Adrenal gland (tissue), 9 donors: ENCODE measurements at regions not wholly inside any gene's neighbourhood (a gene's known extent, or its start where the extent isn't known, plus 50 kb on each side); places are given as distances from the start of the nearest gene placed in this dataset.

Source experiments
- DNase-seq, 7 donors: peaks; one replicate each; pipeline ENCODE4 v3.0.0-alpha.2; 2019 to 2020
- H3K27ac ChIP-seq, 5 donors: fragments of 200-600 bp; sonication (generic) in 4 of 5; 1 replicate in 3 of 5; 2 replicates in 2 of 5; pipeline versions ENCODE4 v1.5.1 to v1.8.0; 2016 to 2020; ENCODE audit warnings: mild to moderate bottlenecking in 1 of 5
- H3K27me3 ChIP-seq: fragments of 200-600 bp; 2 replicates; pipeline ENCODE4 v1.8.0; 2021
- H3K36me3 ChIP-seq, 2 donors: fragments of 200-600 bp; replicated peaks in 1 of 2; 1 replicate in 1 of 2; 2 replicates in 1 of 2; pipeline versions ENCODE4 v1.5.1 to v1.8.0; 2018 to 2022
- H3K4me1 ChIP-seq, 2 donors: fragments of 200-600 bp; replicated peaks in 1 of 2; 1 replicate in 1 of 2; 2 replicates in 1 of 2; pipeline versions ENCODE4 v1.5.1 to v1.8.0; 2018 to 2021
- H3K4me3 ChIP-seq, 4 donors: fragments of 200-600 bp; sonication (generic) in 3 of 4; one replicate each; pipeline ENCODE4 v1.5.1; 2016 to 2018
- H3K9me3 ChIP-seq, 3 donors: fragments of 200-600 bp; sonication (generic) in 1 of 3; replicated peaks in 1 of 3; 1 replicate in 2 of 3; 2 replicates in 1 of 3; pipeline versions ENCODE4 v1.5.1 to v1.8.0; 2016 to 2021
- CTCF ChIP-seq, 6 experiments: fragments of 450-650 bp in 4 of 6; fragments of 200-600 bp in 2 of 6; sonication (generic) in 1 of 6; IDR thresholded peaks; 1 replicate in 5 of 6; 2 replicates in 1 of 6; pipeline versions ENCODE4 v1.5.1 to v1.8.0; 2016 to 2021; ENCODE audit warnings: antibody characterized with exemption in 6 of 6, mild to moderate bottlenecking in 2 of 6, moderate library complexity in 1 of 6
- POLR2A ChIP-seq, 2 donors: fragments of 450-650 bp; IDR thresholded peaks; one replicate each; pipeline ENCODE4 v1.6.1; 2017; ENCODE audit warnings: antibody characterized with exemption in 2 of 2, mild to moderate bottlenecking in 2 of 2, moderate library complexity in 1 of 2
- WGBS, 4 donors: extraction: QIAGEN DNeasy Blood & Tissue Kit in 2 of 4; methylation state at CpG; one replicate each; pipeline versions ENCODE4 v1.1.5 to v1.1.7; 2013 to 2017; 5-methylcytosine and 5-hydroxymethylcytosine counted together
- intact Hi-C, 2 donors: fragments of 100-400 bp; cut with DNase I; formaldehyde crosslinking; loops; one replicate each; pipeline versions ENCODE4 v1.14.1 to v1.15.0; 2022 to 2023
- donor health status: healthy with polysubstance abuse.
- donor health status: Bipolar disorder and iron deficiency.
- donor health status: DM: yes; HTN: yes; CAD: no.
- donor health status: DM: no; HTN: no; CAD: no.
- donor health status: DM: no; HTN: no; CAD: no.

GRCh38 chr3:13219077-13219901 lies 146.1 kb upstream of the IQSEC1 start:
- Histone ChIP-seq H3K36me3 (no peaks in the 10 kb centered on the region), H3K4me3 (no peak overlapping the region), H3K4me1 (peaks cover 0 to 8% of the 10 kb centered on the region in 2 donors), H3K27ac (no peak overlapping the region), H3K27me3 (no peaks in the 10 kb centered on the region), H3K9me3 (no peaks in the 10 kb centered on the region)
- DNase-seq = peak in 1 of 7 donors; percentile 28
- 84 to 89% (median 87%) methylated on average over 13 to 20 of the region's 20 CpGs for WGBS, 4 donors
- TF ChIP-seq POLR2A (IDR thresholded peaks at IDR 0.05) (no peak), CTCF (IDR thresholded peaks at IDR 0.05) (no peak)
- intact Hi-C loops = no loop called here

GRCh38 chr3:13218541-13218908 lies 145.3 kb upstream of the IQSEC1 start:
- H3K27ac ChIP-seq = no peak overlapping the region
- peaks cover 0 to 2% of the 10 kb centered on the region in 2 donors for H3K4me1 ChIP-seq
- no peaks in the 10 kb centered on the region for H3K27me3 ChIP-seq
- intact Hi-C loops = no loop called here
- no peak for DNase-seq
- H3K36me3 ChIP-seq = no peaks in the 10 kb centered on the region
- TF ChIP-seq POLR2A (IDR thresholded peaks at IDR 0.05) = no peak
- no peak for TF ChIP-seq CTCF (IDR thresholded peaks at IDR 0.05)
- WGBS, 4 donors = 79 to 92% (median 86%) methylated on average over 4 of the region's 4 CpGs
- H3K9me3 ChIP-seq = no peaks in the 10 kb centered on the region
- no peak overlapping the region for H3K4me3 ChIP-seq

- Histone ChIP-seq H3K27me3 (no peaks in the 10 kb centered on the region), H3K27ac (no peak overlapping the region), H3K36me3 (no peaks in the 10 kb centered on the region), H3K4me1 (no peaks in the 10 kb centered on the region), H3K9me3 (no peaks in the 10 kb centered on the region), H3K4me3 (no peak overlapping the region)
- 77 to 82% (median 81%) methylated on average over 7 to 9 of the region's 9 CpGs for WGBS, 4 donors
- intact Hi-C loops = no loop called here
- no peak for DNase-seq
- TF ChIP-seq CTCF (IDR thresholded peaks at IDR 0.05) = no peak
- no peak for TF ChIP-seq POLR2A (IDR thresholded peaks at IDR 0.05)
Measured at GRCh38 chr3:13217736-13218540, 144.7 kb upstream of the IQSEC1 start.

GRCh38 chr3:13217253-13217652 lies 144.0 kb upstream of the IQSEC1 start:
- H3K27me3 ChIP-seq = no peaks in the 10 kb centered on the region
- H3K9me3 ChIP-seq = no peaks in the 10 kb centered on the region
- H3K4me1 ChIP-seq = no peaks in the 10 kb centered on the region
- intact Hi-C loops = no loop called here
- H3K36me3 ChIP-seq = no peaks in the 10 kb centered on the region
- no peak overlapping the region for H3K27ac ChIP-seq
- TF ChIP-seq CTCF (IDR thresholded peaks at IDR 0.05) = no peak
- TF ChIP-seq POLR2A (IDR thresholded peaks at IDR 0.05) = no peak
- 77 to 88% (median 83%) methylated on average over 2 of the region's 2 CpGs for WGBS, 4 donors
- no peak overlapping the region for H3K4me3 ChIP-seq
- no peak for DNase-seq
